ENCODE measurements at regions not wholly inside any gene's neighbourhood (a gene's known extent, or its start where the extent isn't known, plus 50 kb on each side); places are given as distances from the start of the nearest gene placed in this dataset.

DNA sequence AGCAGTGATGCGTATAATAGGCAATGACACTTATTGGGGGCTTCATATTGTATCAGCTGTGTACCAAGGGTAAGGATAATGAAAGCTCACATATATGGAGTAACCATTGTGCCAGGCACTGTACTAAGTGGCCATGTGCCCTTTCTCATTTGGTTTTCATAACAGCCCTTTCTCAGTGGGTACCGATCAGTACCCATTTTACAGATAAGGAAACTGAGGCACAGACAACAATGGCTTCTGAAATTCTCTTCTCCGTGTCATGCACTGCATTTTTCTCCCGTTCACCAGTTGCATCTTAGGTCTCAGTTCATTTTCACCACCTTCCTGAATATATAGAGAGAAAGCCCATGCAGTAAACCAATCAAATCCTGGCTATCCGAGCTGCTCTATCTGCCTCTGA lies 216.7 kb upstream of the RBFOX1 start:
- Histone ChIP-seq H3K79me2 (ENCODE audit: insufficient read depth, low read length) (no peaks in the 10 kb centered on the region), H3K36me3 (ENCODE audit: control insufficient read depth in 1 of 2, insufficient read depth in 2 of 2, low read length in 2 of 2) (no peaks in the 10 kb centered on the region), H2AFZ (ENCODE audit: low read depth, low read length, poor library complexity, severe bottlenecking) (no peak overlapping the region), H3K4me2 (ENCODE audit: low read length) (no peak overlapping the region), H3K4me3 (replicated peaks in 1 of 2; ENCODE audit: low read depth in 1 of 2, low read length in 2 of 2) (no peak overlapping the region), H3K9ac (ENCODE audit: low read length) (no peak overlapping the region), H4K20me1 (ENCODE audit: insufficient read depth) (no peaks in the 10 kb centered on the region), H3K27me3 (ENCODE audit: insufficient read depth, low read length) (no peaks in the 10 kb centered on the region), H3K27ac (ENCODE audit: low read depth, low read length) (no peak overlapping the region), H3K9me3 (ENCODE audit: control insufficient read depth in 1 of 2, insufficient read depth in 1 of 2, low read depth in 1 of 2, low read length in 2 of 2) (peaks cover 5 to 34% of the 10 kb centered on the region in 2 experiments; a peak in 3 of 4 replicates), H3K4me1 (ENCODE audit: control insufficient read depth in 1 of 2, insufficient read depth in 2 of 2, low read length in 2 of 2) (no peaks in the 10 kb centered on the region), H3K9me2 (ENCODE audit: insufficient read depth) (no peaks in the 10 kb centered on the region)
- CTCF ChIA-PET: no interaction called here
- TF ChIP-seq SRF (IDR thresholded peaks at IDR 0.05; ENCODE audit: low read depth) (no peak), EZH2 (IDR thresholded peaks at IDR 0.05) (no peak), YY1 (IDR thresholded peaks at IDR 0.05; ENCODE audit: extremely low read depth, insufficient replicate concordance, low read depth, low read length) (no peak), CBX3 (IDR thresholded peaks at IDR 0.05; ENCODE audit: low read depth) (no peak), TCF7L2 (IDR thresholded peaks at IDR 0.05; ENCODE audit: borderline replicate concordance, extremely low read depth, insufficient read depth, insufficient read length) (no peak)
- TF ChIP-seq, protein P1, sequence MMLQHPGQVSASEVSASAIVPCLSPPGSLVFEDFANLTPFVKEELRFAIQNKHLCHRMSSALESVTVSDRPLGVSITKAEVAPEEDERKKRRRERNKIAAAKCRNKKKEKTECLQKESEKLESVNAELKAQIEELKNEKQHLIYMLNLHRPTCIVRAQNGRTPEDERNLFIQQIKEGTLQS (IDR thresholded peaks at IDR 0.05): no peak
- ATAC-seq (no peak), DNase-seq (ENCODE audit: low read depth, low spot score) (no peak)
- RAD21 ChIA-PET (ENCODE audit: low non-redundant PET in 1 of 2, low total read pairs in 2 of 2, uncharacterized antibody in 2 of 2, unreplicated experiment in 2 of 2): no interaction called here
- POLR2A ChIA-PET: no interaction called here
- BruUV-seq (replicated peaks): no TSS peak
- intact Hi-C loops (cut with micrococcal nuclease): no loop called here

DNA sequence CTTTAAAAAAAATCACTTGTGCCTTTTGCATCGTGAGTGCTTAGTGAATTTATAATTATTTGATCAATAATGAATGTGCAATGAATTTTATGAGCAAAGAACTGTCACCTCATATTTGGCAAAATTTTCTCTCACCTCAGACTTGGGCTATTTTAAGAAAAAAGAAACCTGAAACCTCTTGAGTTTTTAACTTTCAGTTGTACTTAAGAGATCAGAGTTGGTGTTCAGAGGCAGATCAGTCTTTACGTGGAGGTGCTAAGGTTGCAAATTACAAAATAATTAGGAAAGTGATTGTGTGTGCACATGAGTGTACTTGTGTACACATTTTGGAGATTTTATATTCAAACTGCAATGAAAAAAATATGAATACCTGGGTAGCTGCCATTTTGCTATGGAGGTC lies 218.7 kb upstream of the RBFOX1 start:
- ChIA-PET POLR2A (no interaction called here), CTCF (no interaction called here), RAD21 (ENCODE audit: low non-redundant PET in 1 of 2, low total read pairs in 2 of 2, uncharacterized antibody in 2 of 2, unreplicated experiment in 2 of 2) (no interaction called here)
- Histone ChIP-seq H3K9me3 (ENCODE audit: control insufficient read depth in 1 of 2, insufficient read depth in 1 of 2, low read depth in 1 of 2, low read length in 2 of 2) (peaks cover 5 to 35% of the 10 kb centered on the region in 2 experiments; a peak in 3 of 4 replicates), H3K4me2 (ENCODE audit: low read length) (no peak overlapping the region), H4K20me1 (ENCODE audit: insufficient read depth) (no peaks in the 10 kb centered on the region), H2AFZ (ENCODE audit: low read depth, low read length, poor library complexity, severe bottlenecking) (no peak overlapping the region), H3K9ac (ENCODE audit: low read length) (no peak overlapping the region), H3K9me2 (ENCODE audit: insufficient read depth) (no peaks in the 10 kb centered on the region), H3K4me3 (replicated peaks in 1 of 2; ENCODE audit: low read depth in 1 of 2, low read length in 2 of 2) (no peak overlapping the region), H3K27ac (ENCODE audit: low read depth, low read length) (no peak overlapping the region), H3K4me1 (ENCODE audit: control insufficient read depth in 1 of 2, insufficient read depth in 2 of 2, low read length in 2 of 2) (no peaks in the 10 kb centered on the region), H3K27me3 (ENCODE audit: insufficient read depth, low read length) (no peaks in the 10 kb centered on the region), H3K36me3 (ENCODE audit: control insufficient read depth in 1 of 2, insufficient read depth in 2 of 2, low read length in 2 of 2) (no peaks in the 10 kb centered on the region), H3K79me2 (ENCODE audit: insufficient read depth, low read length) (no peaks in the 10 kb centered on the region)
- no TSS peak for BruUV-seq (replicated peaks)
- no peak for TF ChIP-seq CEBPB (IDR thresholded peaks at IDR 0.05; ENCODE audit: low read depth)
- intact Hi-C loops (cut with micrococcal nuclease): no loop called here
- no peak for DNase-seq (ENCODE audit: low read depth, low spot score)
- no peak for ATAC-seq
